Left kidney (tissue), 1 donor: ENCODE measurements at regions not wholly inside any gene's neighbourhood (a gene's known extent, or its start where the extent isn't known, plus 50 kb on each side); places are given as distances from the start of the nearest gene placed in this dataset.

ENCODE experiments used
- DNase-seq: peaks from one replicate; pipeline ENCODE4 v3.0.0-alpha.2; 2013

- no peak for DNase-seq
Measured at GRCh38 chr2:226383461-226383860, 416.2 kb downstream of the IRS1 start.

- DNase-seq: no peak
Measured at GRCh38 chr2:226380679-226381078, 418.9 kb downstream of the IRS1 start.

DNA sequence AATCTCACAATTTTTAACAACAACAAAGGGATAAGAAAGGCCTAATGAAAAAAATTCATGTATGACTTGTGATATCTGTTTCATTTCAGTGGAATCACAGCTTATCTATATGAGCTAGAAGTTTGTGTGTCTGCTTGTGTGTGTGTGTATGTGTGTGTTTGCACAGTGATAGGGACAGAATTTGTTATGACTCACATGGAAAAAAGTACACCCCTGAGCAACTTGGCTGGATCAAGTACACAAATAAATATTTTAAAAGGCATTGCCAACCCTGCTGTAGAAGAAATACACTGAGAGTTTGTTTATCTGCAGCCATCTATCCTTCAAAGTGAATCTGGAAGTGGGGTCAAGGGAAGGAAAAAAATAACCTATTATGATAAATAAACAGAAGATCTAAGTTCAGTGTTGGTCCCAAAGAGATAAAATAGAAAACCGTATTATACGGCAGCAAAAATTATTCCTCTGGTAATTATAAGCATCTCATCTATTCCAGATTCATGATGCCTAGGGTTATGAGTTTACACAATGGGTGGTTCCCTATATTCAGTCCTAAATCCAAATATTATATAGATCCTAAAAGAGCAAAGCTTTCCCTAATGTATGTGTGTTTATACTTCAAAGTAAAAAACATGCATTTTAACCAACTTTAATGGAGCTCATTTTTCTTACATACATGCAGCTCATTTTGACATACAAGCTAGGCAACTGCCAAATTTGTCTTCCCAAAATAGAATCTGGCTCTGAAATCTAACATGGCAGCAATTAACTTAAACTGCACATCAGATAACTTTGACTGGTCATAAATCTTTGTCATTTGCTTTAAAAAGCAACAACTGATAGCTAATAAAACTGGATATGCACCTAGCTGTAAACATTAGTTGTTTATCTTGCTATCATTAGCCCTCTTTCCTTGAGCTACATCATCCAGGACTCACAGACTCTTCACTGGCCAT is 420.6 kb downstream of the IRS1 start:
- no peak for DNase-seq

DNA sequence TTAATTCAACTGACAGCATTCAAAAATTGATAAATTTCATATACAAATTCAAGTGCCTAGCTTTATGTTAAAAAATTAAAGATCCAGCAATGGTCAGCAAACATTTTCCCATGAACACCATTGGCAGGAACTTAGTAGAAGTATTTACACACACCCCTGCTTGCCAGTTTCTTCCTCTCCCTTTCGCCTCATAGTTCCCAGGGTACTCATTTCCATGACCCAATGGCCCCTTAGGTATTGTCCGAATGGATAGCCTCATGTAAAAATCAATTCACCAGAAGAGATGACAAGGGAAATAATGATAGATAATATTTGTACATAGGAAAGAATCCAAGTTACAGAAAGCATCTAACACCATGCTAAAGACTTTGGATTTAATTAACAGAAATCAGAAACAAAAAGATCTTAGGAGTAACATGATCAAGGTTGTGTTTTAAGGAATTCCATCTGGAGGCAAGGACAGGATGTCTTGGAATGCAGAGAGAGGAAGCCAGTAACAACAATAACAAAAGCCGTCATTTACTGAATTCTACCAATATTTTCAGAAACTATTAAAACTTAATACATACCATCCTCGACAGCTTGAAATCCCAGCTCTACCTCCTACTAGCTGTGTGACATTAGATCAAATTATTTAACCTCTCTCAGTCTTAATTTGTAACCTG is 423.0 kb downstream of the IRS1 start:
- DNase-seq: no peak

GRCh38 chr2:226366920-226367319 is 432.7 kb downstream of the IRS1 start:
- no peak for DNase-seq

GRCh38 chr2:226364217-226364616 is 435.4 kb downstream of the IRS1 start:
- DNase-seq: no peak

- DNase-seq: no peak
Measured at GRCh38 chr2:226362980-226363379, 436.6 kb downstream of the IRS1 start.

DNA sequence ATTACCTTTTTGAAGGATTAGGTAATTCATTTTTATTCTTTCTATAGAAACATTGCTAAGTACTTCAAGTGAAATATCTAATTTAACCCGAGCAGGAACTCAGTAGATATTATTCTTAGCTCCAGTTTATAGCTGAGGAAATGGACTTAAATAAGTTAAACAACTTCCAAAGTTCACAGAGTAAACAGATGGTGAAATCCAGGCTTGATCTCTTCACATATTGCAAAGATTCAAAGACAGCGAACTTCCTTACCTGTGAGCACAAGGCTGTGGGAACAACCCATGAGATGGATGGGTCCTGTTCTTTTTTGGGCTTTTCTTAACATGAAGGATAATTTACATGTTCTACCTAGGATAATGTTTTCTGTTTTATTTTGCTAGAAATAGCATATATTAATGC is 439.0 kb downstream of the IRS1 start:
- no peak for DNase-seq

- no peak for DNase-seq
Measured at GRCh38 chr2:226358688-226359087, 440.9 kb downstream of the IRS1 start.

- DNase-seq: no peak
Measured at GRCh38 chr2:226357816-226358215, 441.8 kb downstream of the IRS1 start.

- DNase-seq: no peak
Measured at GRCh38 chr2:226355600-226355999, 444.0 kb downstream of the IRS1 start.

DNA sequence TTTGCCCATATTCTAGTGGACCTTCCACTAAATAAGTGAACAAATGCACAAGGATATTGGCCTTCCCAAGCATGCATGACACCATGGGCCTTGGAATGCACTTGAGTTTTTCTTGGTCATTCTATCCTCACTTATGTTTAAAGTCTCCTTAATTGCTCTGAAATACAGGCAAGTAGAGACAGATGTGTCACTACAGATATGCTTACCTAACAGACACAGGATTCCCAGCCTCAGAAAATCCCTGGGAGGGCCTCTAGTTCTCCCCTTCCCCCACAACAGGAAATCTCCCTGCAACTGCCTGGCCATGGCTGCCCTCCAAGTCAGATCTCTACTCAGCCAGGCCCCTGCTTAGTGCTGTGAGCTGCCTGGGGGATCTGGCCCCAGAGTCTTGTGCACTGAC is 445.2 kb downstream of the IRS1 start:
- DNase-seq: no peak

DNA sequence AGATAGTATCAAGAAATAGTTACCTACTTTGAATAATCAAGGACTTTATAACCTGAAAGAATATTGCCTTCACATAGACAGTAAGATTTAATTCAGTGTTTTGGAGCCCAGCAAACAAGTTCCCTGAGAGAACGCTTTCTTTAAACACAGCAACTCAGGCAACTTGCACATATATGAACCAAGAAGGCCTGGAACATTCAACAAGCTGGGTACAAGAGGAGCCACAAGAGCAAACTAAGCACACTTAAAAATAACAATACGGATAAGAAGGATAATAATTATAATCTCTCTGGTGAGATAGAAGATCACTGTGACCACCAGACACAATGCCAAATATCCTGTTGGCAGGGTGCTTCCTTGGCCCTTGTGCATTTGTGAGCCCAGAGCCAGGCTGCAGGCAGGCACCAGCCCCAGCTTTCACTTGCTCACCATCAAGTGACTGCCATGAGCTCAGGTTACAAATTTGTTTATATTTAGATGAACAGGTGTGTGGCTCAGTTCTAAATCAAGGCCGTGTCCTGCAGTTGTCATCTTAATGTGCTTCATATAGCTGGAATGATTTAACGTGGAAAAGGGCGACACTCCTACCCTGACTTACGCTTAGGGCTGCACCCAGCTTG is 446.6 kb downstream of the IRS1 start:
- DNase-seq: no peak

DNA sequence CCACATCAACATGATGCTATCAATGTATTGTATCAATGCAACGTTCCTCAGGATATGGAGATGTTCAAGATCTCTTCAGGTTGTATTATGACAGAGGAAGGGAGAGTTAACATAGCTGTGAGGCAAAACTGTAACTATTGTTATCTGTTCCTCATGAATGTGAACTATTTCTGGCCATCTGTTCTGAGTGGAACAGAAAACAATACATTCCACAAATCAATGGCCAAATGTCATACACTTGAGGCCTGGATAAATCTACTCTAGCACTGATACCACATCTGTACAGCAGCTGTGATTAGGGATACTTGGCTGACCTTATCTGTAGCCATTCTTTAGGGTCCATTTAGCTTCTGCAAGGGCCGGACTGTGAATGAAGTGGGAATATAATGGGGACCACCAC is 447.9 kb downstream of the IRS1 start:
- DNase-seq: no peak

GRCh38 chr2:226339616-226340015 is 460.0 kb downstream of the IRS1 start:
- DNase-seq: no peak

- no peak for DNase-seq
Measured at GRCh38 chr2:226338825-226339224, 460.8 kb downstream of the IRS1 start.

- peak; percentile 17 for DNase-seq
Measured at GRCh38 chr2:226337941-226338600, 461.5 kb downstream of the IRS1 start.

- no peak for DNase-seq
Measured at GRCh38 chr2:226336283-226336682, 463.3 kb downstream of the IRS1 start.

- no peak for DNase-seq
Measured at GRCh38 chr2:226334981-226335720, 464.5 kb downstream of the IRS1 start.

DNA sequence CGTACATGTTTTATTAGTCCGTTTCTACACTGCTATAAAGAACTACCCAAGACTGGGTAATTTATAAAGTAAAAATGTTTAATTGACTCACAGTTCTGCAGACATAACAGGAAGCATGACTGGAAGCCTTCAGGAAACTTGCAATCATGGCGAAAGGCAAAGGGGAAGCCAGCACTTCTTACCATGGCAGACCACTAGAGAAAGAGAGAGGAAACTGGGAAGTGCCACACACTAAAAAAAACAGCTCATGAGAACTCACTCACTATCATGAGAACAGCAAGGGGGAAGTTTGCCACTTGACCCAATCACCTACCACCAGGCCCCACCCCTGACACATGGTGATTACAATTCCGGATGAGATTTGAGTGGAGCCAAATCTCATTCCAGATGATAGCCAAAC is 466.2 kb downstream of the IRS1 start:
- DNase-seq: no peak

GRCh38 chr2:226330206-226330605 is 469.4 kb downstream of the IRS1 start:
- no peak for DNase-seq

DNA sequence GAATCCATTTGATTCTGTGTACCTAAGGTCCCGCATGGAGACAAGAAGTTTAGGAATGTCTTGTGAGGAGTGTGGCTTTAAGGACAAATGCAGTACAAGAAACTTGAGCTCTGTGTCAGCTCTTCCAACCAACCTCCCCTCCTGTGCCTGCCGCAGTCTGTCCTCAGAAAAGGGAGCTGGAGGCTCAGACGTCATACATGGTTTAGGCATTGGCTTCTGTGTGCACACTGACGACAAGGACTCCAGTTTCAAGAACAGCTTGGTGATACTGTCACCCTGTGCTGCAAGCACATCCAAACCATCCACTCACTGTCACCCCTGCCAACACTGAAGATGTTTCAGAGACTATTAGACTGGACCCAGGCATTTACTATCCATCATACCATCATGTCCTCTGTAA is 470.4 kb downstream of the IRS1 start:
- DNase-seq: peak; percentile 3
